Glomerular visceral epithelial cell (primary cell): ENCODE measurements at regions not wholly inside any gene's neighbourhood (a gene's known extent, or its start where the extent isn't known, plus 50 kb on each side); places are given as distances from the start of the nearest gene placed in this dataset.

Experiments
- DNase-seq: peaks from one replicate; pipeline ENCODE4 v3.0.0-alpha.2; 2016; ENCODE audit errors: extremely low spot score

- DNase-seq: peak; percentile 96
Observed at GRCh38 chr3:22475665-22476240, 724.7 kb upstream of the ZNF385D start.

- no peak for DNase-seq
Observed at GRCh38 chr3:22476976-22477375, 726.0 kb upstream of the ZNF385D start.

GRCh38 chr3:22485954-22486353, 717.2 kb upstream of the UBE2E2 start:
- no peak for DNase-seq

DNA sequence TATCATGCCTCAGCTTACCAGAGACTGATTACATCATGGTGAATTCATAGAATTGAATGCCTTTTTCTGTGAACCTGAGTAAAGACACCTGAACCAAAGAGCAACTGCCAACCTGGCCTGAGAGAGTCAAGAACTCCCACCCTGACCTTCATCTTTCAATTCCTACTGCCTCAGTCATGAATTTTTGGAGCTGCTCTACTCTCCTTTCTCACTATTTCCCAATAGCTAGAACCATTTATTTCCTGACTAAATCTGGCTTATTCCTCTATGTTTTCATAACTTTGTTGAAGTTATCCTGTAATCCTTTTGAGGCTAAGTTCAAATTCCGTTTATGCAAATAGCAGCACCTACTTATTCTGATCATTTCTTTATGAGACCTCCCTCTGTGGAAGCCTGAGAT, 712.4 kb upstream of the UBE2E2 start:
- DNase-seq: no peak

DNA sequence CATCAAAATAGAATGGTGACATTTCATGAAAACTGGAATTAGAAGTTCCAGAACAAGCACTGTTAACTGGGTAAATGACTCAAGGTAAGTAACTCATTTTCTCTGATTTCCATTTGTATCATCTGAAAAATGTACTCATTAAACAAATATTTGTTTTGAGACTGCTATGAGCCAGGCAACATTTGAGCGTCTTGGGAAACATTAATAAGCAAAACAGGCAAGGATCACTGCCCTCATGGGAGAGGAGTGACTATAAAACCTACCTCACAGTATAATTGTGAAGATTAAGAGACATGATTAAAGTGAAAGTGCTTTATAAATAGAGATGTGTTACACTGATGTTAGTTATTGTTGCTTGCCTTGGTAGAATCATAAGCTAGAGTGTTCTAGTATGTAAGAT, 711.8 kb upstream of the UBE2E2 start:
- no peak for DNase-seq

- no peak for DNase-seq
Observed at GRCh38 chr3:22492342-22492741, 710.8 kb upstream of the UBE2E2 start.

GRCh38 chr3:22495241-22495640, 707.9 kb upstream of the UBE2E2 start:
- DNase-seq: no peak

- DNase-seq: no peak
Observed at GRCh38 chr3:22495791-22496190, 707.3 kb upstream of the UBE2E2 start.

DNA sequence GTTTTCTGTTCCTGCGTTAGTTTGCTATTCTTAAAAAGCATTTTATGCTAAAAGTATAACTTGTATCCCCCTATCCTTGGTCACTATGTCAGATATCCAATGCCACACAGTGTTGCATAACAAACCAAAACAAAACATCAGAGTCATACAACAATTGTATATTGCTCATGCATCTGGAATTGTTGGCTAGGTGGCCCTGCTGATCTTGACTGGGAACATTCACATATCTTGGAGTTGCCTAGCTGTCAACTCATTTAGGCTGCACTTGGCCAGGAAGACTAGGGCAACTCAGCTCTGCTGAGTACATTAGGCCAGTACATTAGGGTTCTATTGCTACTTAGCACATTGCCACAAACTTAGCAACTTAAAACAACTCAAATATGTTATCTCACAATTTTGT, 706.5 kb upstream of the UBE2E2 start:
- no peak for DNase-seq

DNA sequence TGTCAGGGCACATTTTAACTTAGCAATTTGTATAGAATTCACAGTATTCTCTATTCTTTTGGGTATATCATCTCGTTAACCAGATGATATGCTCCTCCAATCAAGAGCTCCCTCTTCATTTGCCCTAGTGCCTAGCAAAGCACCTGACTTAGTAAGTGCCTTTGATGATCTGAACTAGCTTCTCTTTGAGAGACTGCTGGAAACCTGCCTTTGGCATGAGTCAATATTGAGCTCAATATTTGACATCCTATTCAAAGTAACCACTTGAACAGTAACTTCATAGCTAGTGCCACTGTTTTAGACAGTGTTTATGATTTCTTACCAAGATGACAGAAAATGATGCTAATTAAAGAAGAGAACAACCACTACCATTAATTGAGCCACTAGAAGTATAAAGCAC, 696.3 kb upstream of the UBE2E2 start:
- no peak for DNase-seq

DNA sequence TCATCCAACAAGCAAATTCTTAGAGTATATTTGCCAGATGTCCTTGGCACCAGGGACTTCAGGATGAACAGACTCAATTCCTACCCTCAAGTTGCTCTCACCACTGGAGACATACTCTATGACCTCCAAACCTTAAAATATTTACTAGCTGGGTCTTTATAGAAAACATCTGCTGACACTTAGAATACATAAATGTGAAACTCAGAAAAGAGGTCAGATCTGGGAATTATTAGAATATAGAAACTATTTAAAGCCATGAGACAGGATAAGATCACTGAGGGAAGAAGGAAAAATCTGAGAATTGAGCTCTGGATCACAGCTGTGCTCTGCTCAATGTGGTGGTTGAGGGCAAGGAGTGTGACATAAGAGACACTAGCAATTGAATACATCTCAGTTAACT, 695.4 kb upstream of the UBE2E2 start:
- DNase-seq: no peak

DNA sequence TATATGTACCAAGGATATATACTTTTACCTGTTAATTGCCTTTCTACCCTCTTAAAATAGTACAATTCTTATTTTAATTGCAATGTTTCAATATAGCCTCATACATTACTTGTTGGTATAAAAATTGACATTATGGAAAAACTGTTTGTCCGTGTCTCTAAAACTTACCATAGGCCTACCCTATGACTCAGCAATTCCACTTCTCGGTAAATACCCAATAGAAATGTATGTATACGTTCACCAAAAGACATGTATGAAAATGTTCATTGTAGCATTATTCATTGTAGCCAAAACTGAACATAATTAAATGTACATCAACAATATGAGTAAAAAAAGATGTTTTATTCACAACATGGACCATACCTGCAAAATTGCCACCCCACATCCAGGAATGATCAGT, 679.2 kb upstream of the UBE2E2 start:
- no peak for DNase-seq

DNA sequence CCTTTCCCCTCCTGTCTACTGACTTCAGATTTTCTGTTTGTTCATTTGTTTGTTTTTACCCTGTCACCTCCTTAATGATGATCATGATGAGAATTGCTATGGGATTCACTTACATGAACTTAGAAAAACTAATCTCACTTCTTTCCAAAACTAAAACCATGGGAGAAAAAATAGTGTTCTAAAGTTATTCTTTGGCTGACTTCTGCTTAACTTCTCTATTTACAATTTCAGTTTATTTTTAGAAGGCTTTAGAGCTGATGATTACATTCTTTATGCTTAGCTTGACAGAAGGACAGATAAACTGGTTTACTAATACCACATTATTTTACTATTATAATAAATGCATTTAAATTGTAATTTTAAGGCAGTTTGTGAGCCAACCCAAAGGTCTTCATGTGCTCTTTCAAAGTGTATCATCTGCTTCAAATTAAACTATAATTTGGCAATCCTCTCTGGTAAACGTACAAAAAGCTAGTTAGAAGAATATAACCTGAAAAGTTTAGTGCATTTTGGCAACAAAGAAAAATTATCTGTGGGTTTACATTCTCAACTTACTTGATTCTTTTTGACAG, 676.8 kb upstream of the UBE2E2 start:
- no peak for DNase-seq

- DNase-seq: no peak
Observed at GRCh38 chr3:22536541-22536940, 666.6 kb upstream of the UBE2E2 start.

DNA sequence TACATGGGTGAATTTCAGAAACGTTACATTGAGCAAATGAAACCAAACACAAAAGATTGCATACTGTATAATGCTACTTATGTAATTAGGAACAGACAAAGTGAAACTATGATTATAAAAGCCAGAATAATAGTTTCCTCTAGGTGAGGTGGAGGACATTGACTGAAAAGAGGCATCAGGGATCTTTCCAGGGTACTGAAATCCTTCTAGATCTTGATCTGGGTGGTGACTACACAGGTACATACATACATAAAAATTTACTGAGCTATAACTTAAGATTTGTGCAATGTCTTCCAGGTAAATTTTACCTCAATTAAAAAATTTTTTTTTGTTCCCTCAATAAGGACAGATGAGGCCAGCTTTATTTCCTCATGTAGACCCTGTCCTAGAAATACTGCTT, 665.6 kb upstream of the UBE2E2 start:
- DNase-seq: no peak

GRCh38 chr3:22542311-22542710, 660.8 kb upstream of the UBE2E2 start:
- DNase-seq: peak; percentile 20

DNA sequence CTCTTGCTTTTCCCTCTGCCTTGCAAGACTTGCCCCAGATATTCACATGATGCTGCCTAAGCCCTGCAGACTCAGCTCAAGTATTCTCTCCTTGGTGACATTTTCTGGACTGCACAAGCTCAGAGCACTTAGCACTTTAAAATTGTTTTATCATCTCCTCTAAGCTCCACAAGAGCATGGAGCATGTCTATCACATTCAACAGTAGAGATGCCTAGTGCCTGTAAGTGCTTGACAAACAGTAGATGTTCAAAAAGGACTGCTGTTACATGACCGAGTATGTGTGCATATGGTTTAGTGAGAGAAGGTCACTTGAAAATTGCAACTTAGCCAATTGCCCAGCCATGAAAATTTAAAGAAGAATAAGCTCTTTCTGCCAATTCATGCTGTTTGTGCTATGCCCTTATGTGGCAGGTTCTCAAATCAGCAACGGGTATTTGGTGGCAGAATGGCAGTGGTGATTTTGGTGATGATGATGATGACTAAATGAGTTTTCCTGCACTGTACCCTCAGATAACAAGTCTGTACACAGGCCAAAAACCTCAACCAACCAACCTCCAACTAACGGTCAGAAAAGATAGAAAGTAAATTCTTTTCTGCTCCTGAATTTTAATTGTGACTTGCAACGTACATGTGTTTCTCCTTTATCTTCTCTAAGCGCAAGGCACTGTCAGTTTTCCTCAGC, 647.2 kb upstream of the UBE2E2 start:
- DNase-seq: no peak

DNA sequence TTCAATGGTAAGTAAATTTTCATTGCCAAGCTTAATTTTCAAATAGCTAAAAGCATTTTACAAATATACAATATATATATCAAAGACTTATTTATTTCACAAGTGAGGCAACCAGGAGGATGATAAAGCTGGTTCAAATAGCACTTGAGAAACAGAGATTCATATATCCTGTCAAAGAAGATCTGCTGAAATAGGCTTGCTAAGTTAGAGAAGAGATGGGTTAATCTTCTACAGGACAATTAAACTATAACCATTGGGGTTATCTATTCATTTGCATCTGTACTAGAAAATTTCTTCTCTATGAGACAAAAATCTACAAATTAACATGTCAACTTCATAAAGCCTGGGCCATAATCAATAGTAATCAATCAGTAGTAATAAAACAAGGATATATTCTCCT, 637.7 kb upstream of the UBE2E2 start:
- no peak for DNase-seq

DNA sequence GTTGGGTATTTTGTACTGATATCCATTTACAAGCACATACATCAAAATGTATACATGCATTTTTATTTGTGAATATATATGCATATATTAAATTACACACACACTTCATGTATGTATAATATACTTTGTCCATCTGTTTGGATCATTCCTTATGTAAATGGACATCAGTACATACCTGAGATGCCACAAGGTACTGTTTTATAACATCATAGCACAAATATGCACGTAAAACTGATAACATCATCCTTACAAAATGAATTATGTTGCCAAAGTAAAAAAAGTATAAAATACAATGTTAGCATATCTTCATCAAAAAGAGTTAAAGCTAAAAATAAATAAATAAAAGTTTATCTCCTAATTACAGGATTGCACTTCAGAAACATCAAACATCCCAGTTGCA, 634.8 kb upstream of the UBE2E2 start:
- DNase-seq: no peak

DNA sequence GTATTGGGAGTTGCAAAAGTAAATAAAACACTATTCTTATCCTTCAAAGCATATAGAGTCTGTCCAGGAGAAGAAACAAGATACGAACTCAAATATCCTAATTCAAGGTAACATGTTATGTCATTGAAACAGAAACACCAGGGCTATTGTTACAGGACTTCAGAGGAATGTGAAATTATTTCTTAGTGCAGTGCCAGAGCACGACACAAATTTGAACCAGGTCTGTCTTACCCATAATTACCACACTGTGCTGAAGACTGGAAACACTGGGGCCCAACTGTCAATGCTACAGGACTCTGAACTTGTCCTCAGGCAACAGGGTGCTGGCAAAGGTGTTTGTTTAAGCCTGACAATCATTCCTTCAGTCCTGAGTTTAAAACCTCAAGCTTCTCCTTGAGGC, 633.6 kb upstream of the UBE2E2 start:
- no peak for DNase-seq

- DNase-seq: no peak
Observed at GRCh38 chr3:22581007-22581406, 622.1 kb upstream of the UBE2E2 start.

DNA sequence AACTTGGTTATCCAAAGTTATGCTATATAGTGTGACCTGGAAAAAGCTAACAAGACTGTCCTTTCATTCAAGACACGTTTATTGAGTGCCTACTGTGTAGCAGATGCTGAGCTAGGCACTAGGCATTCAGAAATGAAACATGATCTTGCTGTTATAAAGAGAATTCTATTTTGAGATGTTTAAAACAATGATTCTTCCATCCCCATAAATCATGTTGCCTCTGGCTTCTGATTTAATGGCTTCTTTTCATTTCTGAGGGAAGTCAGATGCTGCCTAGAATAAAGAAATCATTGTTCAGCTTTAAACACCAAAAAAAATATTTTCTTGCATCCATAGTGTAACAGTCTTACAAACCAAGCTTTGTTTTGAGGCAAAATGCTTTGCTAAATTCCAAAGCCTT, 620.9 kb upstream of the UBE2E2 start:
- DNase-seq: no peak

- no peak for DNase-seq
Observed at GRCh38 chr3:22585504-22585903, 617.6 kb upstream of the UBE2E2 start.

DNA sequence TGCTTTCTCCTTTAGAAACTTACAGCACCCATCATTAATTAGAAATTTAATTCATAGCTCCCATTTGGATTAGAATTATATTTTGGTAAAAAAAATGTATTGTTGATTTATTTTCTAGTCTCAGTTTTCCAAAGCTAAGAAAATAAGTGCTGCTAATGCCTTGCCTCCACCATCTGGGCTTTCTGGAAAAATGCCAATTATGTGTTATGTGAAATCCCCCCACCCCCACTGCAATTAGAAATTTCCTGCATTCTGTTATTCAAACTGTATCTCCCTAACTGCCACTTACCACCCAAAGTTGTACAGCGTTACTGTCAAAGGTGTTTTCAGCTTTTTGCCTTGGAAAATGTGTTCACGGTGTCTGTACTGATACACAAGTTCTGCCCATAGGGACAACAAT, 617.2 kb upstream of the UBE2E2 start:
- no peak for DNase-seq
